NCI-H446 treated with DMSO at 0.1 percent for 48 hours (cell line): ENCODE measurements at regions not wholly inside any gene's neighbourhood (a gene's known extent, or its start where the extent isn't known, plus 50 kb on each side); places are given as distances from the start of the nearest gene placed in this dataset.
"Not testable (repeated sequence)": the region's sequence is repeated elsewhere in the genome, so short reads cannot be mapped to it uniquely, and the experiment has no call there.

Source experiments
- DNase-seq: peaks from one replicate; lab custom pipeline; 2025; lab: John Stamatoyannopoulos, UW

DNA sequence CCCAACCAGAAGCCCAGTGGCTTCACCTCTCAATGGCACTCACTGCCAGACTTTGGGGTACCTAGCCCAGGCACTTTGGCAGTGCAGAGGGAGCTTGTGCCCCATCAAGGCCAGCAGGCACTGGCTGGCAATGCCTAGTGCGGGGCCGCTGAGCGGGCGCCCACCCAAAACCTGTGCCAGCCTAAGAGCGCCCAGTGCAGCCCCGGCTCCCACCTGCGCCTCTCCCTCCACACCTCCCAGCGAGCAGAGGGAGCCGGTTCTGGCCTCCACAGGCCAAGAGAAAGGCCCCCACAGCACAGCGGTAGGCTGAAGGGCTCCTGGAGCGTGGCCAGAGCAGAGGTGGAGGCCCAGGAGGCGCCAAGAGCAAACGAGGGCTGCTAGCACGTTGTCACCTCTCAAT, 930.8 kb downstream of the IPMK start:
- no peak for DNase-seq

DNA sequence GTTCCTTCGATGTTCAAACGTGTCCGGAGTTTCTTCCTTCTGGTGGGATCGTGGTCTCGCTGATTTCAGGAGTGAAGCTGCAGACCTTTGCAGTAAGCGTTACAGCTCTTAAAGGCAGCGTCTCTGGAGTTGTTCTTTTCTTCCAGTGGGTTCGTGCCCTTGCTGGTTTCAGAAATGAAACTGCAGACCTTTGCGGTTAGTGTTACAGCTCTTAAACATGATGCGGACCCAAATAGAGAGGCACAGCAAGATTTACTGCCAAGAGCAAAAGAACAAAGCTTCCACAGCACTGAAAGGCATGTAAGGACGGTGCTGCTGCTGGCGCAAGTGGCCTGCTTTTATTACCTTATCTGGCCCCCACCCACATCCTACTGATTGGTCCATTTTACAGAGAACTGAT, 931.4 kb downstream of the IPMK start:
- no peak for DNase-seq

DNA sequence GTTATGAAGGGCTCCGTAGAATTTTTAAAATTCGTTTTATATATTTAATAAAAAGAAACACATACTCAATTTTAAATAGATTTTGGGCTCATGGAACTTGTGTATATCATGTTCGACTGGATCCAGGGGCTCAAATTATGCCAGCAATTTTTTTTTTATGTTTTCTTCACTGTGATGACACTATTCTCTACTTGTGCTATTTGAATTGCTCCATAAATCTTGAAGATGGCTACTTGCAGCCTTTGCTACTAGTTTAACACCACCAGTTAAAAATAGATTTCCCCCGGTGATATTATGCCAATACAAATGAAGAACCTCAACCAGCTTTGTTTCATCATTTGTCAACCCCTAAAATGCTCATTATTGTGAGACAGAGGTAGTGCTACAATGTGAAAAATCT, 933.2 kb downstream of the IPMK start:
- DNase-seq = no peak

DNA sequence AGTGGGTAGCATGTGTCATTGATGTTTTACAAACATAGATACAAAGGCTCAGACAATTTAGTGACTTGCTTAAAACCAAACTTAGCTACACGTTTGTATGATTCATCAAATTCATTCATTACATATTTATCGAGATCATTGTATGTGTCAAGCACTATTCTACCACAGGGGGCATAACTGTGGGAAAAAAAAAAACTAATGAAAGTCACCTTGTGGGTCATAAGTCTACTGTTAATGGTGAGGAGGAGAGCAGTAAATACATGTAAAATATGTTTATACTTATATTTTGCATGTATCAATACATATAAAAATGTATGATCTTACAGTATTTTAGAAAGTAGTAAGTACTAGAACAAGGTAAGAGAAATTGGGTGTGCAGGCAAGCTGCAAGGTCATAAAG, 933.8 kb downstream of the IPMK start:
- no peak for DNase-seq

DNA sequence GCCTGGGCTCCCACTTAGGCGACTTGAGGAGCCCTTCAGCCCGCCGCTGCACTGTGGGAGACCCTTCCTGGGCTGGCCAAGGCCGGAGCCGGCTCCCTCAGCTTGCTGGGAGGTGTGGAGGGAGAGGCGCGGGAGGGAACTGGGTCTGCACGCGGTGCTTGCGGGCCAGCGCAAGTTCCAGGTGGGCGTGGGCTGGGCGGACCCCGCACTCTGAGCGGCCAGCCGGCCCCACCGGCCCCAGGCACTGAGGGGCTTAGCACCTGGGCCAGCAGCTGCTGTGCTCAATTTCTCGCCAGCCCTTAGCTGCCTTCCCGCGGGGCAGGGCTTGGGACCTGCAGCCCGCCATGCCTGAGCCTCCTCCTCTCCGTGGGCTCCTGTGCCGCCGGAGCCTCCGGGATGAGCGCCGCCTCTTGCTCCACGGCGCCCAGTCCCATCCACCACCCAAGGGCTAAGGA, 946.3 kb downstream of the IPMK start:
- DNase-seq = not testable (repeated sequence)

DNA sequence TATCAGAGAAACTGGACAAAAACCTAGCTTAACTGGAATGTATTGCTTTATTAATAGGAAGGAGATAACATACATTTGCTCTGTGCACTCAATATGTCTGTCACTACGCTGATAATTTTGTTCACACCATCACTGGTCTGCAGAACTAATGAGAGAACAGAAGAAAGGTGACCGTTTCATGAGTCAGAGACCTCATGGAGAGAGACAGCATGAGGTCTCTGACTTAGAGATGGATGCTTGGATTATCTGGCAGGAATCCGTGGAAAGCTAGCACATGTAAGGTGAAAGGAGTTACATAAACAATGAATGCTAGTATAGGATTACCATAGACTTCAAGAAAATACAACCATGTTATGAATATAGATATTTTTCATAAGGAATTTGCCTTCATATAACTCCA, 947.3 kb downstream of the IPMK start:
- DNase-seq = no peak

DNA sequence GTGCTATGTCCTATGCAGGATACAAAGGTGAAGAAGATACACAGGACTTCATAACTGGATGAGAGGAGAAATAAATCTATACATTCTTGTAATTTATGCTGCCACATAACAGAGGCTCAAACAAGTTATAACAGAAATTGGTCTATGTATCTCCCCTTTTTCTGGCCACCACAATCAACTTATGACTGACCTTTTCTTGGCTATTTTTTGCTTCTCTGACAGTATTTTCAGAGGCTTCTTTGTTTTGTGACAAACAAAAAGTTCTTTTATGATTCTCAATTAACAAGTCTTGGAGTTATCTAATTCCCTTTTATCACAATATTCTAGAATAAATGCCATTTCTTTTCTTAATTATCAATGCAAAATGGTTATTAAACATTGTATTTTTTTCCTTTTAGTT, 953.0 kb upstream of the ZWINT start:
- no peak for DNase-seq

DNA sequence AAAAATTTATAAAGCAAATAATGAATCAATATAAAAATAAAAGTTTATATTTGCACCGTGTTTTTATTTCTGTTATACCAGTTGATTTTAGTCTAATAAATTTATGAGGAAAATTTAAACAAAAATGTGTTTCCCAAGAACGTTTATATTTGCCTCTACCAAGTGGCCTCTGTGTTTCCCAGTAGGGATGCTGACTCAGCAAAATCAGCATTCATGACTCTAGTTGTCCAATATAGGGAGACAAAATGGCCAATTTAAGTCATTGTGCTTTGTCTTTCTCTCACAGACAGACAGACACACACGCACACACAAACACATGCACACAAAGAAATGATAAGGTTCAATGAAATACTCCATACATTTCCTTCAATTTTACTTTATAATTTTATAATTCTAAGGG, 942.5 kb upstream of the ZWINT start:
- DNase-seq = no peak

DNA sequence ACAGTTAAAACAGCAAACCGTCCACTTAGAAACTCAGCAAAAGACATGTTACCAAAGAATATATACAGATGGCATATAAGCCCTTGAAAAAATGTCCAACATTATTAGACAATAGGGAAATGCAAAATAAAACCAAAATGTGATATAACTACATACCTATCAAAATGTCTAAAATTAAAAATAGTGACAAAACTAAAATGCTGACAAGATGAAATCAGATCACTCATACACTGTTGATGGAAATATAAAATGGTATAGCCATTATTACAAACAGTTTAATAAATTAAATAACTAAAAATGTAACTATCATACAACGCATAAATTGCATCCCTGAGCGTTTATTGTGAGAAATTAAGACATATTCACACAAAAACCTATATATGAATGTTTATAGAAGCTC, 939.7 kb upstream of the ZWINT start:
- DNase-seq = no peak

DNA sequence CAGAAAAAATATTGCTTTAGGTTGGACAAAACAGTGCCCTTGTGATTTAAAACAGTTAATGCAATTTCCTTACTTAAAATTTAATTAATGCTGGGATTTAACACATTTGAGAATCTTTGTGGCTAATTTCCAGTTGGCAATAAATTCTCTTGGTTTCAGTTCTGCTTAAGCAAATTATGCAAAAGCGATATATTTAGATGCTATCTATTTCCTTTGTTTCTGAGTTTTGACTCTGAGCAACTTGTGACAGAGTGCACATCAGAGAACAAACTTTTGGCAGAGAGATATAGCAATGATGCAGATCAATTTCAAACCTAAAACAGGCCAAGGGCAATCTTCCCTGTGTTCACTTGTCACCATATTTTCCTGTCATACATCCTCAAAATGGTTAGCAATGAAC, 933.6 kb upstream of the ZWINT start:
- DNase-seq = no peak

DNA sequence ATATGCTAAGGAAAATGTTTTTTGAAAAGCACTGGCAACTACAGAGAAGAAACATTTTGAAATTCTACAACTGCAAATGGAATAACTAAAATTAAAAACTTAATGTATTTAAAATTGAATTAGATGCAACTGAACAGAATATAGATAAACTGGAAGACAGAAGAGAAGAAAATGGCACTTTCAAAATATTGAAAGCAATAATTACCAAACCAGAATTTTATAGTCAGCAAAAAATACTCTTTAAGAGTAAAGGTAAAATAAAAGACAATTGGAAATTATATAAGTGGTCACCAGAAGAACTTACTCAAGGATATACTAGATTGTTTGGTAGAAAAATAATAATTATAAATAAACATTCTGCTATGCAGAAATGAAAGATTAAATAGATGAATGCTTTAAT, 927.7 kb upstream of the ZWINT start:
- no peak for DNase-seq

DNA sequence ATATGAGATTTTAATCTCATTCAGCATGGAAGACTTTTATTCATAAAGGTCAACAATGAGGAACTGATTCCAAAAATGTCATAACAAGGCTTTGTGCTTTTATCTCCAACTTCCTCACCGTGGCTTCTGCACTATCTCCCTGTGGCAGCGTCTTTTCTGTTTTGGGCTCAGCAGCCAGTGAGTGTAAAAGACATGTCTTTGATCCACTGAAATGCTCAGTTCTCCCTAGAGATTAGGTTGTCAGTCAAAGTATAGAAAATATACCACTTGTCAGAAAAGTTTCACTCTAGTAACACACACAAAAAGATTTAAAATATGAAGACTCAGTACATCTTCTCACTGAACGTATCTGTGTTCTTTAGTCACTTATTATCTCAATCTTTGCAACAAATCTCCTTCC, 901.8 kb upstream of the ZWINT start:
- DNase-seq = no peak

DNA sequence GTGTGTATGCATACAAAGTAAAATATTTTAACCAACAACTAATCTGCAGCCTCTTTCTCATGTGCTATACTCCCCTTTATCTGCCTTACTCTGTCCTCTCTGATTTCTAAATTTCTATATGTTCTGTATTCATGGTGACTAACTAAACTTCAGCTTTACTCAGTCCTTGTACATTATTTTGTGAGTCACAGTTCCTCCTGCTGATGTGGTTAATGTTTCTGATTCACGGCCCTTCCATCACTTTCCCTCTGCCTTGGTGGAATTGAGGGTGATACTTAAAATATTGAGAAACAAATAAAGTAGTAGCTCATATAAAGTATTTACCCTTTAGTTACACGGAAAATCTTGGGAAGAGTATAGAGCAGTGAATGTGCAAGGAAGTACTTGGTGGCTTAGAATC, 899.1 kb upstream of the ZWINT start:
- no peak for DNase-seq

DNA sequence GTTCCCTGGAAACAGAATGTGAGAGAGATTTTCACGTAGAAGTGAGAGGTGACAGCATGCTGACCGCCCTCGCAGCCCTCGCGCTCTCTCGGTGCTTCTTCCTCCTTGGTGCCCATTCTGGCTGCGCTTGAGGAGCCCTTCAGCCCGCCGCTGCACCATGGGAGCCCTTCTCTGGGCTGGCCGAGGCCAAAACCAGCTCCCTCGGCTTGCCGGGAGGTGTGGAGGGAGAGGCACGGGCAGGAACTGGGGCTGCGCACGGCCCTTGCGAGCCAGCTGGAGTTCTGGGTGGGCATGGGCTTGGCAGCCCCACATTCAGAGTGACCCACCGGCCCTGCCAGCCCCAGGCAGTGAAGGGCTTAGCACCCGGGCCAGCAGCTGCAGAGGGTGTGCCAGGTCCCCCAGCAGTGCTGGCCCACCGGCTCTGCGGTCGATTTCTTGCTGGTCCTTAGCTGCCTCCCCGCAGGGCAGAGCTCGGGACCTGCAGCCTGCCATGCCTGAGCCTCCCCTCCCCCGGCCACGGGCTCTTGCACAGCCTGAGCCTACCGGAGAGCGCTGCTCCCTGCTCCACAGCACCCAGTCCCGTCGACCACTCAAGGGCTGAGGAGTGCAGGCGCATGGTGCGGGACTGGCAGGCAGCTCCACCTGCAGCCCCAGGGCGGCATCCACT, 888.7 kb upstream of the ZWINT start:
- DNase-seq = no peak

DNA sequence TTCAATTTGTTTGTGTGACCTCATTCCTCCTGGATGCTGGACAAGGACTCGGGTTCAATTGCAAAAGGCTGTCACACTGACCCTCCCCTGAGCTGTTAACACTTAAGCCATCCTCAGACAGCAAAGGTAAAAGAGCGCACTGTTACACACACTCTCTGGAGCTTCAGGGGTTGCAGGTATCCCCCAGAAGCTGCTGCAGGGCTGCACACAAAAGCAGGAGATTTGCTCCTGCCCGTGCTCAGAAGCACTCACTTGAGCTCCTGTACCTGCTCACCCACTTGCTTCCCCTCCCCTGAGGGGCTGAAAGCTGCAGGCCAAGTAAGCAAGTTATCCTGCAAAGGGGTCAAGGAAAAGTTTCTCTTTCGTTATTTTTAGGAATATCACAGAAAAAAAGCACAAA, 886.2 kb upstream of the ZWINT start:
- no peak for DNase-seq

DNA sequence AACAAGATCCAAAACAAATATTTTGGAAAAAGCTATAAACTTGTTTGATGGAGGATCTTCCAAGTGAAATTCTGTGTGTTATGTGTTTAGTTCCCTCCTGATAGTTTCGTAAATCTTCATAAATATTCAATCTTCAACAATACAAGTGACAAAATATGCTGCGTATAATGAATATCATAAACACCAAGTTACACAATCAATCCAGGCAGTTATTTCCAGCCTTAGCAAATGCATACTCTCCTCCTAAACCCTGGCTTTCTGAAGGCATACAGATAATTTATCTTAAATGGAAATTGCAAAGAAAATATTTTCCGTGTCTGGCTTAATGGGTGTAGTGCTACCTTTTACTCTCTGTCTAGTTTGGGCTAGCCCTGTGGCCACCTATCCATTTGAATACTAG, 864.9 kb upstream of the ZWINT start:
- DNase-seq = no peak

DNA sequence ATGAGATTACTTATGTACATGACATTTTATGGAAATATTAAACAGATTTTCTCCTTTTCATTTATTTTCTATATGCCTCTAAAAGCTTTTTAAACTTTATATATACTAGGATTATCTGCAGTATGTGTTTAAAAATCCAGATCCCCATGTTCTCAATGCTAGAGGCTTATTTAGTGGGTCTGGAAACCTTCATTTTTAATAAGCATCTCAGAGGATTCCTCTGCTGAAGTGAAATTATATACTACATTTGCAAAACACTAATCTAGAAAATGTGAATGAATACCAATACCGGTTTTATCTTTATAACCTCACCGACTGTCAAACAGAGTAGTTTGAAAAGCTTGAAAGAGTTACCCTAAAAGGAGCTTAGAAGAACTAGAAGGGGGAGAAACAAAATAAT, 863.8 kb upstream of the ZWINT start:
- no peak for DNase-seq

DNA sequence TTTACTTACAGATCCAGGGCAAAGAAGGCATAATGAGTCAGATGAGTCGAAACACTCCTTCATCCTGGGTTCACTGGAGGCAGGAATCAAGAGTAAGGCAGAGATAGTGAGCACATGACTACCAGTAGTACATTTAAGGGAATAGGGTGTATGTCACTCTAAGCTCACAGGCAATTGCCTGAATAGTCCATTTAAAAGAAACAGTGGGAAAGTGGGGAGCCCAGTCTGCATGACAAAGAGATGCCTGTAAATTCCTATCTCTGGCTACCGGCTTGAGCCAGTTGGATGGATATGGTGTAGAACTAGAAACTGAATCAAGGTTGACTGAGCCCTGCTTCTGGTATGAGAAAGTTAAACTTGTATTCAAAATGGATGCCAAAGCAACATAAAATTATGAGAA, 861.5 kb upstream of the ZWINT start:
- no peak for DNase-seq

DNA sequence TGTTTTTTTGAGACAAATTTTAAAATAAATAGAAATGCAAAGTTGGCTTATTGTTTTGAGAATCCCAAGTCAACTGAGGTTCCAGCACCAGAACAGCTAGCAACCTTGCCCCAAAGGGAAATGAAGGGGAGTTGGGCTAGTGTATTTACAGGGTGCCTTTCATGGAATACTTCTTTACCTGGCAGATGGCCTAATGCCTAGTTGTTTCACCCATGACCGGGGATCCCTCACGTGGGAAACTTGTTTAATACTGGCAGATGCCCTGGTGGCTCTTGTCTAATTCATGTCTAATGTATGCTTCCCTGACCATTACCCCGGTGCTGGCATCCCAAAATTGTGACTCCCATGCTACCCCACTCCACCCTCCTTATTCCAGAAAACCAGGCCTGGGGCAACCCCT, 861.1 kb upstream of the ZWINT start:
- no peak for DNase-seq

DNA sequence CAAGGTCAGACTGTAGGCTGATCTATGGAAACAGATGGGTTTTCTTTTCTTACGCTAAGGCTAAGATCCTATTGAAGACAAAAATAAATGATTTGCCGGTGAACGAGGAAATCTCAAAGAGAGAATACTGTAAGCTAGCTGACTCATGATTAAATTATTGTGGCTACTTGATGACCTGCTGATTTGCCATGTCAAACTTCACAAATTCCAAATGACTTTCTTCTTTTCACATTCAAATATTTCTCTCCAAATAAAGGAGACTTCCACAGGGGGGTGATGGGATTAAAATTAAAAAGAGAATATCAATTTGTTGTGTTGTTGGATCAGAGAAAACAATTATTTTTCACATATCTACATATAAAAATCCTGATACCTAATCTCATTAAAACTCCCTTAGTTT, 860.6 kb upstream of the ZWINT start:
- no peak for DNase-seq

DNA sequence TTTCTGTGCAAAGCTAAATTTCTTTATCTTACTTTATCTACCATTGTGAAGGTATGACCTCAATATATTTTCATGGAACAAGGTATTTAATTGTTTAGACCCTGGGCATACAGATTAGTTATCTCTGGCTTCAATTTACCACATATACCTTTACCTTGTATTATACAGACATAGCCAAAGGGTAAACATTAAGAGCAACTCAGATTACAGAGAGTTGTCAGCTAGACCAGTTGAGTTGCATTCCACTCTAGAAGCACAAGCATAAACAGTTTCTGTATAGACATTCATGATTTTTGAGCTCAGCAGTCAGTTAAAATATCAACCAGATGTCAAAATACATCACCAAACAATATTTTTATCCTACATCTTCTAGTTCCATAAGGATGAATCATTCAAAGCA, 857.3 kb upstream of the ZWINT start:
- DNase-seq = no peak

DNA sequence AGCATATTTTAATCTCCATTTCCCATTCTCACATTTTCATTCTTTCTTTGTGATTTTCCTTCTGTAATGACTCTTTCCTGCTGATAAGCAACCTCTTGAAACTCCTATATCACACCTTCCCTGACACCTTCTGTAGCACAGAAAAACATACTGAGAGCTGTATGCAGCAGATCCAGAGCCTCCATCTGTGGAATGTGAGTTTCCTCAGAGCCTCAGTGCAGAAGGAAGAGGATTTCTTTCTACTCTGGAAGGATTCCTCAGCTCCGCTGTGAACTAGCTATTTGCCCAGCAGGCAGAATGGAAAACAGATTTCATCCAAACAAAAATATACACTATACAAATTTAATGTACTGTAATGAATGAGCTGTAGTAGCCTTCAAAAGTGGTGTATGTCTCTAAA, 841.3 kb upstream of the ZWINT start:
- DNase-seq = no peak

DNA sequence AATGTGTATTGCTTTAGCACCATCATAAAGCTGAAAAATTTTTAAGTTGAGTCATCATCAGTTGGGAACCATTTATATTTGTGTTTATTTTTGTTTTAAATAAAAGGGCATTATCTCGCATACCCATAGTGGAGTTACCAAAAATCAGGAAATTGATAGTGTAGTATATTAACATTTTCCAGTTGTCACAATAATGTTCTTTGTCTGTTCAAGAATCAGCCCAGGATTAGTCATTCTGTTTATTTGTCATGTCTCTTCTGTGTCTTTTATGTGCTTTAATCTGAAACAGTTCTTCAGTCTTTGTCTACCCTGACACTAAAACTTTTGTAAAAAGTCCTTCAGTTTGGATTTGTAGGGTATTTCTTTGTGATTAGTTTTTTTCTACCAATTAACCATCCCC, 827.8 kb upstream of the ZWINT start:
- DNase-seq = no peak

DNA sequence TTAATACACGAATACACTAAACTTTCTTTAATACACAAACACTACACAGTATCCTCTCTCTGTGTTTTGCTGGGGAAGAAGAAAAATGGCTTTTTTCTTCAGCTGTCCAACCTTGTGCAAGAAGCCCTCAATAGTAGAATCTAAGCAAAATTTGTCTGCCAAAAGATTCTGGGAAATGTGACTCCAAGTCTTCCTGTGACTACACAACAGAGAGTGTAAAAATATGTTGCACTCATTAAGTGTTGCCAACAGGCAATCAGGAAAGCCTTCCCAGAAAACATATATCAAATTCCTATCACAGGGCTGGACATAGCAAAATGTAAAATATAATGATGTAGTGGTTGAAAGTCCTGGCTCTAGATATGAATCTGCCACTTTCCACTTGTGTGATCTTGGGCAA, 825.1 kb upstream of the ZWINT start:
- DNase-seq = no peak

DNA sequence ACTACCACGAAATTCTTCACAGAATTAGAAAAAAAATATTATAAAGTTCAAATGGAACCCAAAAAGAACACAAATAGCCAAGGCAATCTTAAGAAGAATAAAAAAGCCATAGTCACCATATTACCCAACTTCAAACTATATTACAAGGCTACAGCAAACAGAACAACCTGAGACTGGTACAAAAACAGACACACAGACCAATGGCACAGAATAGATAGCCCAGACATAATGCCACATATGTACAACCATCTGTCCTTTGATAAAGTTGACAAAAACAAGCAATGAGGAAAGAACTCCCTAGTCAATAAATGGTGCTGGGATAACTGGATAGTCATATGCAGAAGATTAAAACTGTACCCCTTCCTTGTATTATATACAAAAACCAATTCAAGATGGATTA, 808.5 kb upstream of the ZWINT start:
- DNase-seq = no peak
